Body of pancreas (tissue), 4 donors: ENCODE measurements at regions not wholly inside any gene's neighbourhood (a gene's known extent, or its start where the extent isn't known, plus 50 kb on each side); places are given as distances from the start of the nearest gene placed in this dataset.

Source experiments
- CTCF ChIP-seq, 7 experiments: fragments of 450-650 bp in 4 of 7; fragments of 200-600 bp in 3 of 7; sonication (generic) in 3 of 7; IDR thresholded peaks; one replicate each; pipeline ENCODE4 v1.5.1; 2016 to 2019; ENCODE audit warnings: antibody characterized with exemption in 7 of 7
- POLR2A ChIP-seq, 3 donors: fragments of 450-650 bp; IDR thresholded peaks; one replicate each; pipeline ENCODE4 v1.6.1; 2016; ENCODE audit warnings: antibody characterized with exemption in 3 of 3, mild to moderate bottlenecking in 2 of 3

GRCh38 chr3:72481542-72481941 is 366.7 kb downstream of the SHQ1 start:
- TF ChIP-seq CTCF (IDR thresholded peaks at IDR 0.05): no peak
- TF ChIP-seq POLR2A (IDR thresholded peaks at IDR 0.05): no peak
